H9 (cell line): ENCODE measurements at regions not wholly inside any gene's neighbourhood (a gene's known extent, or its start where the extent isn't known, plus 50 kb on each side); places are given as distances from the start of the nearest gene placed in this dataset.
A peak's percentile ranks its signal among the peaks of the same experiment; 100 is the strongest.

ENCODE experiments used
- DNase-seq: peaks from one replicate; pipeline ENCODE4 v3.0.0-alpha.2; 2017
- H2AFZ ChIP-seq: one replicate; pipeline ENCODE4 v1.6.1; 2013; ENCODE audit warnings: mild to moderate bottlenecking, low read length, control low read depth, moderate library complexity
- H2AK5ac ChIP-seq: 2 replicates; pipeline ENCODE4 v1.6.1; 2013; ENCODE audit warnings: low read length, control low read depth, mixed read lengths; ENCODE audit not compliant: insufficient read length
- H2BK120ac ChIP-seq: one replicate; pipeline ENCODE4 v1.6.1; 2013; ENCODE audit warnings: low read depth, mild to moderate bottlenecking, low read length, control low read depth, inconsistent platforms; ENCODE audit not compliant: poor library complexity, severe bottlenecking
- H2BK12ac ChIP-seq: 2 replicates; pipeline ENCODE4 v1.6.1; 2013; ENCODE audit warnings: low read length, control low read depth, mixed read lengths, low read depth; ENCODE audit not compliant: insufficient read length
- H2BK15ac ChIP-seq: 2 replicates; pipeline ENCODE4 v1.6.1; 2013; ENCODE audit warnings: low read depth, low read length, control low read depth
- H2BK20ac ChIP-seq: one replicate; pipeline ENCODE4 v1.6.1; 2013; ENCODE audit warnings: low read depth, mild to moderate bottlenecking, low read length, control low read depth, inconsistent platforms; ENCODE audit not compliant: poor library complexity, severe bottlenecking
- H2BK5ac ChIP-seq: 2 replicates; pipeline ENCODE4 v1.6.1; 2013; ENCODE audit warnings: low read length, control low read depth, mixed read lengths; ENCODE audit not compliant: insufficient read length
- H3K14ac ChIP-seq: 2 replicates; pipeline ENCODE4 v1.6.1; 2013; ENCODE audit warnings: low read length, control low read depth; ENCODE audit not compliant: insufficient read depth
- H3K18ac ChIP-seq: 2 replicates; pipeline ENCODE4 v1.6.1; 2013; ENCODE audit warnings: low read depth, mild to moderate bottlenecking, mixed read lengths, low read length, control low read depth; ENCODE audit not compliant: insufficient read length
- H3K23ac ChIP-seq: 2 replicates; pipeline ENCODE4 v1.6.1; 2013; ENCODE audit warnings: low read length, control low read depth, mixed read lengths, low read depth; ENCODE audit not compliant: insufficient read length
- H3K23me2 ChIP-seq: 2 replicates; pipeline ENCODE4 v1.6.1; 2013; ENCODE audit warnings: low read depth, mild to moderate bottlenecking, mixed read lengths, low read length, control low read depth; ENCODE audit not compliant: insufficient read length, poor library complexity, severe bottlenecking
- H3K27ac ChIP-seq: 2 replicates; pipeline ENCODE4 v1.5.1; 2013; ENCODE audit warnings: low read length, control low read depth, mixed read lengths, low read depth; ENCODE audit not compliant: insufficient read length
- H3K27me3 ChIP-seq: 2 replicates; pipeline ENCODE4 v1.6.1; 2013; ENCODE audit warnings: low read length, control low read depth, inconsistent platforms; ENCODE audit not compliant: insufficient read depth
- H3K4ac ChIP-seq: 2 replicates; pipeline ENCODE4 v1.6.1; 2013; ENCODE audit warnings: low read depth, mild to moderate bottlenecking, control low read depth, inconsistent platforms, low read length, moderate library complexity
- H3K4me1 ChIP-seq: 2 replicates; pipeline ENCODE4 v1.6.1; 2013; ENCODE audit warnings: low read length, control low read depth, inconsistent platforms; ENCODE audit not compliant: insufficient read depth
- H3K4me2 ChIP-seq: 2 replicates; pipeline ENCODE4 v1.6.1; 2013; ENCODE audit warnings: low read length, control low read depth, mixed read lengths; ENCODE audit not compliant: insufficient read length, insufficient read depth
- H3K56ac ChIP-seq: 2 replicates; pipeline ENCODE4 v1.6.1; 2013; ENCODE audit warnings: low read depth, mild to moderate bottlenecking, mixed read lengths, low read length, control low read depth; ENCODE audit not compliant: insufficient read length
- H3K79me1 ChIP-seq: 2 replicates; pipeline ENCODE4 v1.6.1; 2013; ENCODE audit warnings: low read depth, mild to moderate bottlenecking, moderate library complexity, low read length, control low read depth, inconsistent platforms; ENCODE audit not compliant: insufficient read depth, poor library complexity, severe bottlenecking
- H3K79me2 ChIP-seq: 2 replicates; pipeline ENCODE4 v1.6.1; 2013; ENCODE audit warnings: low read length, control low read depth, inconsistent platforms; ENCODE audit not compliant: insufficient read depth
- H3K9ac ChIP-seq: 2 replicates; pipeline ENCODE4 v1.6.1; 2013; ENCODE audit warnings: low read length, control low read depth, mixed read lengths; ENCODE audit not compliant: insufficient read length; ENCODE audit errors: extremely low read depth
- H3K9me3 ChIP-seq: one replicate; pipeline ENCODE4 v1.6.1; 2013; ENCODE audit warnings: low read depth, low read length, inconsistent platforms; ENCODE audit not compliant: control insufficient read depth
- H3T11ph ChIP-seq: one replicate; pipeline ENCODE4 v1.6.1; 2013; ENCODE audit warnings: mild to moderate bottlenecking, low read length, control low read depth, inconsistent platforms
- H4K20me1 ChIP-seq: one replicate; pipeline ENCODE4 v1.6.1; 2013; ENCODE audit not compliant: control insufficient read depth, insufficient read length, insufficient read depth
- H4K5ac ChIP-seq: 2 replicates; pipeline ENCODE4 v1.6.1; 2013; ENCODE audit warnings: low read depth, mild to moderate bottlenecking, mixed read lengths, low read length, control low read depth; ENCODE audit not compliant: insufficient read length
- H4K8ac ChIP-seq: replicated peaks from 2 replicates; pipeline ENCODE4 v1.6.1; 2013; ENCODE audit warnings: low read length, control low read depth, mixed read lengths, low read depth; ENCODE audit not compliant: insufficient read length
- H4K91ac ChIP-seq: 2 replicates; pipeline ENCODE4 v1.6.1; 2013; ENCODE audit warnings: low read depth, mild to moderate bottlenecking, moderate library complexity, mixed read lengths, low read length, control low read depth; ENCODE audit not compliant: insufficient read length
- H3K27ac Mint-ChIP-seq, 3 experiments: 2 replicates in 2 of 3; 3 replicates in 1 of 3; pipeline ENCODE4 v1.8.0; 2020 to 2021; ENCODE audit warnings: mixed read lengths in 3 of 3, mild to moderate bottlenecking in 1 of 3, moderate library complexity in 1 of 3
- H3K27me3 Mint-ChIP-seq: 2 replicates; pipeline ENCODE4 v1.8.0; 2021; ENCODE audit warnings: low read depth, mild to moderate bottlenecking, moderate library complexity, mixed read lengths
- H3K36me3 Mint-ChIP-seq, 3 experiments: 2 replicates in 2 of 3; 3 replicates in 1 of 3; pipeline ENCODE4 v1.8.0; 2020 to 2021; ENCODE audit warnings: low read depth in 3 of 3, mixed read lengths in 3 of 3; ENCODE audit not compliant: insufficient read depth in 1 of 3
- H3K4me1 Mint-ChIP-seq, 2 experiments: 2 replicates each; pipeline ENCODE4 v1.8.0; 2020; ENCODE audit warnings: mixed read lengths in 2 of 2
- H3K4me3 Mint-ChIP-seq, 2 experiments: 2 replicates in 1 of 2; 3 replicates in 1 of 2; pipeline ENCODE4 v1.8.0; 2020 to 2021; ENCODE audit warnings: mild to moderate bottlenecking in 2 of 2, mixed read lengths in 2 of 2, moderate library complexity in 1 of 2
- H3K9me3 Mint-ChIP-seq, 2 experiments: 2 replicates in 1 of 2; 3 replicates in 1 of 2; pipeline ENCODE4 v1.8.0; 2020; ENCODE audit warnings: mild to moderate bottlenecking in 2 of 2, mixed read lengths in 2 of 2, moderate library complexity in 1 of 2
- WGBS: extraction: QIAGEN DNeasy Blood & Tissue Kit; methylation state at CpG from one replicate; pipeline ENCODE4 v1.1.7; 2013; ENCODE audit warnings: missing lambda C conversion rate, low lambda C conversion rate, mixed read lengths; ENCODE audit not compliant: insufficient read length; ENCODE audit errors: extremely low coverage; 5-methylcytosine and 5-hydroxymethylcytosine counted together
- TF ChIP-seq, protein P1 (sequence below): fragments of 200-600 bp; sonication (generic); conservative IDR thresholded peaks from 3 replicates; pipeline ENCODE4 v1.8.0; 2021; ENCODE audit warnings: antibody characterized with exemption, mild to moderate bottlenecking

DNA sequence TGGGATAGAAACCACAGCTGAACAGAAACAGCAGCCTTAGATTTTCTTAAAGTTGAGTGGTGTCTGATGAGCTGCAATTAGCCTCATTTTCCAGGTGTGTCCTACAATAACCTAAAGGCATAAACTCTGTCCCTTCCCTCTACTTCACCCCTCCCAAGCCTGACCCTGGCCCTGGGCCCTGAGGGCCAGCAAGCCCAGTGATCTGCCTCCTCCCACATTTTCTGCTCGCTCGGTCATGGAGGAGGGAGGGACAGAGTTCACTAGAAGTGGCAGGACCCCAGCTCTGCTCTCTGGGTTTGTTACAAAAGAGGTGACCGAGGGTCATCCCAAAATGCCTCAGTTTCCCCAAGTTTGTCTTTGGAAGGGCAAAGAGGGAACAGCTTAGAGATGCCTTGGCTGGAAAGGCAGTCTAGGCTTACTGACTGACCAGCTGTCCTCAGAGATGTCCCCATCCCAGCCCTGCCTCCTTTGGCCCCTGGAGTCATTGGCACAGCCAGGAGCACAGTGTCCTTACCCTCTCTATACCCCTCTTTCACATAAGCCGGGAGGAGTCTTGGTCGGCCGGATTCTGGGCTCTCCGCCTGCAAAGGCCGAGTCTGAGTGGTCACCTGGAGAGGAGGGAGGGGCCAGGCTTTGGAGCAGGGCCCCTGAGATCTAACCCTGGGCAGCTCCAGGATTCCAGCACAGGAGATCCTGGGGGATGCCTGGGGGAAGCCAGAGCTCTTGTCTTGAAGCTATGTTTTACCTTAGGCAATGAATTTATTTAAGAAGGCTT is 172.7 kb downstream of the PTPRU start:
- H2BK20ac ChIP-seq: no peak overlapping the region
- H4K20me1 ChIP-seq: no peaks in the 10 kb centered on the region
- Mint-ChIP-seq H3K36me3 (peaks cover 0 to 8% (median 5%) of the 10 kb centered on the region in 3 experiments; a peak in 3 of 7 replicates), H3K9me3 (peaks cover 13 to 14% of the 10 kb centered on the region in 2 experiments), H3K4me1 (peaks cover 5 to 16% of the 10 kb centered on the region in 2 experiments), H3K27me3 (no peaks in the 10 kb centered on the region; the same call in 1 of the 2 replicates), H3K27ac (no peak overlapping the region; a peak in 1 of 7 replicates), H3K4me3 (no peak overlapping the region; a peak in 1 of 5 replicates)
- H3K9ac ChIP-seq: no peak overlapping the region
- no peak overlapping the region for H2BK15ac ChIP-seq
- no peak overlapping the region for H3T11ph ChIP-seq
- no peaks in the 10 kb centered on the region for H3K79me2 ChIP-seq
- no peak overlapping the region for H3K18ac ChIP-seq
- no peak overlapping the region for H2BK120ac ChIP-seq
- H3K79me1 ChIP-seq: no peaks in the 10 kb centered on the region
- H2BK5ac ChIP-seq: no peak overlapping the region
- DNase-seq: peak; percentile 24
- H3K4ac ChIP-seq: no peak overlapping the region
- TF ChIP-seq, protein P1, sequence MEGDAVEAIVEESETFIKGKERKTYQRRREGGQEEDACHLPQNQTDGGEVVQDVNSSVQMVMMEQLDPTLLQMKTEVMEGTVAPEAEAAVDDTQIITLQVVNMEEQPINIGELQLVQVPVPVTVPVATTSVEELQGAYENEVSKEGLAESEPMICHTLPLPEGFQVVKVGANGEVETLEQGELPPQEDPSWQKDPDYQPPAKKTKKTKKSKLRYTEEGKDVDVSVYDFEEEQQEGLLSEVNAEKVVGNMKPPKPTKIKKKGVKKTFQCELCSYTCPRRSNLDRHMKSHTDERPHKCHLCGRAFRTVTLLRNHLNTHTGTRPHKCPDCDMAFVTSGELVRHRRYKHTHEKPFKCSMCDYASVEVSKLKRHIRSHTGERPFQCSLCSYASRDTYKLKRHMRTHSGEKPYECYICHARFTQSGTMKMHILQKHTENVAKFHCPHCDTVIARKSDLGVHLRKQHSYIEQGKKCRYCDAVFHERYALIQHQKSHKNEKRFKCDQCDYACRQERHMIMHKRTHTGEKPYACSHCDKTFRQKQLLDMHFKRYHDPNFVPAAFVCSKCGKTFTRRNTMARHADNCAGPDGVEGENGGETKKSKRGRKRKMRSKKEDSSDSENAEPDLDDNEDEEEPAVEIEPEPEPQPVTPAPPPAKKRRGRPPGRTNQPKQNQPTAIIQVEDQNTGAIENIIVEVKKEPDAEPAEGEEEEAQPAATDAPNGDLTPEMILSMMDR: no peak
- no peaks in the 10 kb centered on the region for H3K4me1 ChIP-seq
- no peak overlapping the region for H3K23ac ChIP-seq
- no peak overlapping the region for H4K5ac ChIP-seq
- H3K4me2 ChIP-seq: no peak overlapping the region
- no CpG with 5 or more reads among the region's 8 CpGs for WGBS
- no peaks in the 10 kb centered on the region for H3K23me2 ChIP-seq
- no peak overlapping the region for H3K27ac ChIP-seq
- H3K14ac ChIP-seq: no peak overlapping the region
- H3K9me3 ChIP-seq: no peaks in the 10 kb centered on the region
- H2BK12ac ChIP-seq: no peak overlapping the region
- H3K56ac ChIP-seq: no peak overlapping the region
- H2AK5ac ChIP-seq: no peak overlapping the region
- H2AFZ ChIP-seq: no peak overlapping the region
- H4K8ac ChIP-seq: no peak overlapping the region
- no peaks in the 10 kb centered on the region for H3K27me3 ChIP-seq
- H4K91ac ChIP-seq: no peak overlapping the region
